Right kidney (tissue), 1 donor: ENCODE measurements at regions not wholly inside any gene's neighbourhood (a gene's known extent, or its start where the extent isn't known, plus 50 kb on each side); places are given as distances from the start of the nearest gene placed in this dataset.
A peak's percentile ranks its signal among the peaks of the same experiment; 100 is the strongest.

Source experiments
- DNase-seq: peaks from one replicate; pipeline ENCODE4 v3.0.0-alpha.2; 2016

DNA sequence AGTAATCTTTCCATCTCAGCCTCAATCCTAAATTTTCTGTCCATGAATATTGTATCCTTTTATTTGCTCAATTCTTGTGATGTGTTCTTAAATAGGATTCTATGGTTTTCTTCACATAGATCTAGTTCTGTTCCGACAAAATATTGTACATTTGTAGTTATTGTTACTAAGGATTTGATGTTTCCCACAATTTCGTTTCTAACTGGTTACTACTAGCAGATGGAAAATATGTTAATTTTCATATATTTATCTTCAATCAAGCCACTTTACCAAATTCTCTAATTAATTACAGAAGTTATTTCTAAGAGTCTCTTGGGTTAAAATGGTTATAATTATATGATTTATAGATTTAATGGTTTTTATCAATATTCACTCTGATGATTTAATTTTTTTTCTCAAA lies 60.3 kb downstream of the SEC61B start:
- no peak for DNase-seq

DNA sequence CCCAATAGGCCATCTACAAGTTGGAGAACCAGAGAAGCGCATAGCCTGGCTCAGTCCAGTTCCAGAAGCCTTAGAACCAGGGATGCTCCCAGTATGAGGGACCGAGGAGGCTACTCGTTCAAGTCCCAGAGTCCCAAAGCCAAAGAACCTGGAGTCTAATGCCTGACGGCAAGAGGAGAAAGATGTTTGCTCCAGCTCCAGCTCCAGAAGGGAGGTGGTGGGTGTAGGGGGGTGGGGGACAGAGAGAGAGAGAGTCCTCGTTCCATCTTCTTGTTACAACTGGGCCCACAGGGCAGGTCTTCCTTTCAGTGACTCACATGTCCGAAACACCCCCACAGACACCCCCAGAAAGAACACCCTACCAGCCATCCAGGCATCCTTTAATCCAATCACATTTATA lies 63.9 kb downstream of the SEC61B start:
- no peak for DNase-seq

DNA sequence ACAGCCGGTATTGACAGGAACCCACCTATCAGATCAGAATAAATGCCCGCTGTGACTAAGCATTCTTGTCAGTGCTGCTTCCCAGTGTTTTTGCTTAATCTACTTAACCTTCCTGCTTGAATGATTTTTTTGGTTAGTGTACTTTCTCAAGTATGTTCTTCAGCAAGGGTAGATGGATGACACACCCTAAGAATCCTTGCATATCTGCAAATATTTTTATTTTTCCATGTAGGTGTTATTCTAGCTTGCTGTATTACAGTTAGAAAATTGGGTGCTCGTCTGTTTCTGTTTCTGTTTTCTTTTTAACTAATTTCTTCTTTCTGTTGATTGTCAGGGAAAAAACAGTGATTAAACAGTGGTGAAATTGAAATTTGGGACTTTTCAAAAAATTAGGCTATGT lies 64.5 kb downstream of the SEC61B start:
- no peak for DNase-seq

DNA sequence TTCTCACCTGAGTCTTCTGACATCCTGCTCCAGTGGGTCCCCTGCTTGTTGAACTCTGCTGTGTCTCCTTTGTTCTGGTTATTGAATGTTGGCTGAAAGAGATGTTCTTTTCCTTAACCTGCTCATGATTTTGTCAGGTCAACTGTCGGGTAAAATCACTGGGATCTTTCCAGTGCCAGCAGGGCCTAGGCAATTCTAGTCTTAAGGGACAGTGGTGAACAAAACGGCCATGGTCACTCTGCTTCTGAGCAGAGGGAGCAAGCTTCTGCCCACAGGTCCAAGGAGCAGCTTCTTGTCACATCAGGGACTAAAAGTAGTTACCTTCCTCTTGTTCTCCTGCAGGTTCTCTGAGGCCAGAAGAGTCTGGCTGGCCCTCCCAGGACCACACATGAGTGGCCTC lies 65.6 kb downstream of the SEC61B start:
- DNase-seq, result no peak

DNA sequence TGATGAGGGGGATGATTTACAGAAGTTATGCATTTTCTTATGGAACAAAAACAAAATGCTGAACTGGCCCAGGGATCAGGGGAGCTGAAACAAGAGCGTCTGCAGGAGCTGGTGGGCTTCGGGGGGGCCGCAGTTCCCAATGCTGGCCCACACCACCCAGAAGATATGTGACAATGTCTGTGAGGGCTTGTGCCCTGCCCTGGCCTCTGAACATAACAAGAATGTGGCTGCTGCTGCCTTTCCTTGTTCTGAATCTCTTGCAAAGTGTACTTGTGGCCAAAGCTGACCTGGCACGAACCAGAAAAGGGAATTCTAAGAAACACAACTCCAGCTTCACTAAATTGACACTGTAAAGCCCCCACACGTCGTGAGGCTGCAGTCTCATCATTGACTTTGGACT lies 66.7 kb downstream of the SEC61B start:
- DNase-seq, result no peak

DNA sequence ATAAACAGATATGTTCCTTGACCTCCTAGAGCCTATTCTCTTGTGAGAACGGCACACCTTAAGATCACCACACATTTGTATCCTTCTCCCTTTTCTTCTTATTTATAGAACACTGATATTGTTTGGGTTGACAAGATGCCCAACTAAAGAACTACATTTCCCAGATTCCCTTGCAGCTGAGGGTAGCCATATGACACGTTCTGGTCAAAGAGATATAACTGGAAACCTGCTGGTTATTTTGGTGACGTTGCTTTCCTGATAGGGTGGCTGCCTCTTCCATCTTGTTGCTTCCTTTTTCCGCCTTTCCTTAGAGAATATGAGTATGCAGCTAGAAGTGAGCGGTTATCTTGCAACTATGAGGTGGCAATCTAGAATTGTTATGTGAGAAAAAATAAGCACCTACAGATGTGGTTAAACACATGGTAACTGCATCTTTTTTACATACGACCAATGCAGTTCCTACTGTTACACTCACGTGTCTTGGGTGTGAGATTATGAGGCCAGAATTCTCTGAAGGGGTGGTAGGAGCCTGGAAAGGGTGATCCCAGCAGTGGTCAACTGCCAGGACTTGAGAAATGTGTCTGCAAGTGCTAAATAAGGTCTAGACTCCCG lies 72.9 kb downstream of the SEC61B start:
- no peak for DNase-seq

DNA sequence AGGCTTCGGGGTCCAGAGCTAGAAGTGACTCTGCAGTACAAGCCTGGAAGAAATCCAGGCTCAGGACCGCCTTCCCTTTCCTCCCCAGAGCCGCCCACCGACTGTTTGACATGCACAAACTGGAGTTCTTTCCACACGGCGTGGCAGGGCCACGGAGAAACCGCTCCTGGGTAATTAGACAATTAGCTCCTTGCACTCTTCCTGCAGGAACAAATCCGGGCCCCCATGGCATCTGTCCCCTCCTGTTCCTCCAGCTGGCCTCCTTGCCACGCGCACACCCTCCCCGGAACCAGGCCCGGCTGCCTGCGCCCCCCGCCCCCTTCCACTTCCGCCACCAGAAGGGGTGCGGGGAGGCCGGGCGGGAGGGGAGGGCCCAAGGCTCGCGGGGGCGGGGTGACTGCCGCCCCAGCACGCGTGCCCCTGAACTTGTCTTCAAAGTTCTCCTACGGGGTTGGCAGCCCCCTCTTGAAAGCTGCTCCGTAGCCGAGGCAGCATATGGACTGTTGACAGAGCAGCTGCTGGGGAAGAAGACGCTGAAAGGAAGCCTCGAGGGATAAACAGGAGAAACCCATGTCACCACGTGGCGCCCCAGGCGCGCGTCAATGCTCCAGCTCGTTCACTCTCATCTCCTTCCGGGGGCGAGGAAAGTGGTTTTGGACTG lies 74.3 kb downstream of the SEC61B start:
- peak; percentile 62 for DNase-seq

DNA sequence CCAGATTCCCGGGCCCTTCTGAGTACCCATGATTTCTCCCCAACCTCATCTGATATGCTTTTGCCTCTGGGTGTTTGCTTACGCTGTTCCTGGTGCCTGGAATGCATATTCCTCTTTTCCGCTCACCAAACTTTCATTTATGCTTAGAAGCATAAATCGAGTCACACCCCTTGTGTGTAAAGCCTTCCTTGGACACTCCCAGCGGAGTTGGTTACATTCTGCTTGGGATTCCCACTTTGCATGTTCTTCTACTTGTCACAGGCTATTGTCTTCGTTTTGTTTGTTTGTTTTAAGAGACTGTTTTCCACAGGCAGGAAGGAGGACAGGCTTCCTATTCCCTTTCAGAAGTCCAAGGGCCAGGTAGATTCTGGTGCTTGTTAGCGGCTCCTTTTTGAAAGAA lies 76.5 kb downstream of the SEC61B start:
- DNase-seq, result no peak

DNA sequence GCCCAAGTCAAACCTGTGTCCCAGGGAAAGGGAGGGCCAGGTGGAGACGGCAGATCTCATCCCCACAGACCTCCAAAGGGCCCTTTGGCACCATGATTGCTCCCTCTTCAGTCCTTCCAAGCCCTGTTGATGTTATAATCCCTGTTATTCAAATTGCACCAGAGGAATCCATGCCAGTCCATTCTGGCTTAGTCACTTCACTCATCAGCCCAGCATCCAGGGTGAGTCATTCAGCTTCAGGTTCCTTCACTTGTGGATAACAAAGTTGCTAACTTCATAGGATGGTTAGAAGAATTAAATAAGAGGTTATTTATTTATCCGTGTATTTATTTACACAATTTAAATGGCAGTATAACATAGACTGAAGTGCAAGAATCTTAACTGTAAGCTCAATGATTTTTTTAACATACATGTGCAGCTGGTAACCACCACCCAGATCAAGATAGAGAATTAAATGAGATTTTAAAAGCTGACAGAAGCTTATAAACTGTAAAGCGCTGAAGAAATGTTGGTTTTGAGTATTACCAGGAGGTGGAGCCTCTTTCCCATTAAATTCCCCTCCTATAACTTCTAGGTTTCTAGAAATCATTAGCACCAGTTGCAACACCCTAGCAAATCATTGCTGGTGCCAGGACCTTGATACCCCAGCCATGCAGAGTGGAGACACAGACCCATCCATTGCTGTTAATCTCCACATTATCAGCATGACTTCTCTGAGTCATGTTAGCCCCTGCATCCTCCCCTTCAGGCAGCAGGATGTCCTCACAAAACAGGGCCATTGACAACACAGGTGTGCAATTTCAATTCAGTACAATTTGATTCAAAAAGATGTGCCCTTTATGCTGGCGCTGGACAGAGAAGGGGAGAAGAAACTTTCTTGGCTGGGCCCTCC lies 77.4 kb downstream of the SEC61B start:
- DNase-seq, result no peak

DNA sequence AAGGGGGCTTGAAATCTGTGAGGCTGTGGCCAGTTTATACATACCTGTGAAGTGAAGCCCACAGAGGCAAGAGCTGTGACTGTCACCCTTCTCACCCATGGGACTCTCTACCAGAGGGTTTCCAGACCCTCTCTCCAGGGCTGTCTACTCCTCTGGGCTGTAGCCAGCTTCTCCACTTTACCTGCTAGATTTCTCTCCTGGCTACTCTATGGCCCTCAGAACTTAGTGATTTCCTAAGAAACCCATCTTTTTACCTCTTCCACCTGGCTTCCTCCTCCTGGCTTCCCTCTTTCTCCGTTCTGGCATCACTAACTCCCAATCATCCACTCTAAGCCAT lies 78.0 kb downstream of the SEC61B start:
- no peak for DNase-seq

DNA sequence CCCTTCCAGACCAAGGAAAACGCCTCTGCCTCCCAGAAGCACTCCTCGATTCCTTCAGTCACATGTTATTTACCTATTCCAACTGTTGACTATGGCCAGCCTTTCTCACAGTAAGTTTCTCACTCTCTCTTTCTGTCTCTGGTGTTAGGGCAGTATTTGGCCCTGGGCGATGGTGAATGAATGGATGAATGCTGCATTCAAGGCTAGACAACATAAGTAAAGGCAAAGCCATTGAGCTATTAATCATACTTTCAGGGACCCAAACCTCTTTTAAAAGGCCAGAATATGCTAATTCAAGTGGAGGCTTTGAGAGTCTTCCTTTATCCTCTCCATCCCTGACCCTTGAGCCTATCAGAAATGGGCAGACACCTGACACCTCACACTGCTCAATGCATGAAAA lies 78.5 kb downstream of the SEC61B start:
- DNase-seq, result no peak

DNA sequence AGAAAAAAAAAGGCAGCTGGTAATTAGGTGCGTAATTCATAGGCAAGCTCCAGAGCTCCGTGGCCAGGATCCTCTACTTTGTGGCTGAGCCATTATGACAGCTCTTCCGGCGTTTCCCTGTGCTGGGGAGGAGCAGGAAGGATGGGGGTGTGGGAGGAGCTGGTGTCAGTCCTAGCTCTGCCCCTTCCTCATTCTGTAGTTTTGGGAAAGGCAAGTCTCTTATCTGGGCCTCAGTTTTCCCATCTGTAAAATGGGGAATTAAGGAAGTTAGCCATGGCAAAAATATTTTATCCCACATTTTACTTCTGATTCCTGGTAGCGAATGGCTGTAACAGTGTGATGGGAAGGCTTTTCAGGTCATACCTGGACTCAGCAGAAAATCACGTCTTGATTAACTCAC lies 81.1 kb downstream of the SEC61B start:
- DNase-seq, result no peak

DNA sequence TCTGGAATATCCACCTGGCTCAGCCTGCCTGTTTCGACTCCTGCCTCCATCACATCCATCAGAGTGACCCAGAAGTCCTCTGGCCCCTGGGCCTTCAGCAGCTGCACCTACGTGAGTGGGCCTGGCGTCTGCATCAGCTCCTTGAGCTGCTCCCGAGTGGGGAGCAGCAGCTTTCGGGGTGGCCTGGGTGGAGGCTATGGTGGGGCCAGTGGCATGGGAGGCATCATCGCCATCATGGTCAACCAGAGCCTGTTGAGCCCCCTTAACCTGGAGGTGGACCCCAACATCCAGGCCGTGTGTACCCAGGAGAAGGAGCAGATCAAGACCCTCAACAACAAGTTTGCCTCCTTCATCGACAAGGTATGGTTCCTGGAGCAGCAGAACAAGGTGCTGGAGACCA lies 83.0 kb downstream of the SEC61B start:
- no peak for DNase-seq

DNA sequence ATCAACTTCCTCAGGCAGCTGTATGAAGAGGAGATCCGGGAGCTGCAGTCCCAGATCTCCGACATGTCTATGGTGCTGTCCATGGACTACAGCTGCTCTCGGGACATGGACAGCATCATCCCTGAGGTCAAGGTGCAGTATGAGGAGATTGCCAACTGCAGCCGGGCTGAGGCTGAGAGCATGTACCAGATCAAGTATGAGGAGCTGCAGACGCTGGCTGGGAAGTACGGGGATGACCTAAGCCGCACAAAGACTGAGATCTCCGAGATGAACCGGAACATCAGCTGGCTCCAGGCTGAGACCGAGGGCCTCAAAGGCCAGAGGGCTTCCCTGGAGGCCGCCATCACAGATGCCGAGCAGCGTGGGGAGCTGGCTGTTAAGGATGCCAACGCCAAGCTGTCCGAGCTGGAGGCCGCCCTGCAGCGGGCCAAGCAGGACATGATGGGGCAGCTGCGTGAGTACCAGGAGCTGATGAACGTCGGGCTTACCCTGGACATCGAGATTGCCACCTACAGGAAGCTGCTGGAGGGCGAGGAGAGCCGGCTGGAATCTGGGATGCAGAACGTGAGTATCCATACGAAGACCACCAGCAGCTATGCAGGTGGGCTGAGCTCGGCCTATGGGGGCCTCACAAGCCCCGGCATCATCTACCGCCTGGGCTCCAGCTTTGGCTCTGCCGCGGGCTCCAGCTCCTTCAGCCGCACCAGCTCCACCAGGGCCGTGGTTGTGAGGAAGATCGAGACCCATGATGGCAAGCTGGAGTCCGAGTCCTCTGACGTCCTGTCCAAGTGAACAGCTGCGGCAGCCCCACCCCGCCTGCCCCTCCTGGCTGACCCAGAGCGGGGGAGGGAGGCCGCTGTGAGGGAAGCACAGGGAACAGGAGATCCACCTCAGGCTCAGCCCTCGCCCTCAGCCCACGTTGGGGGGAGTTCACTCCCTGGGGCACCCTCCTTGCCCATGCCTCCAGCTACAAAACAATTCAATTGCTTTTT lies 84.0 kb downstream of the SEC61B start:
- no peak for DNase-seq

DNA sequence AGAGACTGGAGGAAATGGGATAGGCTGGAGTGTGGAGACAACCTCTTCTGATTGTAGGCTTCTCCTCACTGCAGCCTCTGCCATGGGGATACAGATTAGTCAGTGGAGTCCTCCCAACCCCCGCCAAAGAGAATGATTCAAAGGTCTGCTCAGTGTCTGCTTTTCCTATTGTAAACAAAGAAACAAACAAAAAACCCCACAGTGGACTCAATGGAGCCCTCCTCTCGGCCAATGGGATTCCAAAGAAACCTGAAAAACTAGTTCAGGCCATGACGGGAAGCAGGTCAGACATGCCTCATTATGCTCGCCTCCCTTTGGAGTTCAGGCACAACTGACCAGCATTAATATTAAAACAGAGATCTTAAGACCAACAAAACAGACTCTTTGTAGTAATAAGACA lies 85.8 kb downstream of the SEC61B start:
- DNase-seq, result no peak

DNA sequence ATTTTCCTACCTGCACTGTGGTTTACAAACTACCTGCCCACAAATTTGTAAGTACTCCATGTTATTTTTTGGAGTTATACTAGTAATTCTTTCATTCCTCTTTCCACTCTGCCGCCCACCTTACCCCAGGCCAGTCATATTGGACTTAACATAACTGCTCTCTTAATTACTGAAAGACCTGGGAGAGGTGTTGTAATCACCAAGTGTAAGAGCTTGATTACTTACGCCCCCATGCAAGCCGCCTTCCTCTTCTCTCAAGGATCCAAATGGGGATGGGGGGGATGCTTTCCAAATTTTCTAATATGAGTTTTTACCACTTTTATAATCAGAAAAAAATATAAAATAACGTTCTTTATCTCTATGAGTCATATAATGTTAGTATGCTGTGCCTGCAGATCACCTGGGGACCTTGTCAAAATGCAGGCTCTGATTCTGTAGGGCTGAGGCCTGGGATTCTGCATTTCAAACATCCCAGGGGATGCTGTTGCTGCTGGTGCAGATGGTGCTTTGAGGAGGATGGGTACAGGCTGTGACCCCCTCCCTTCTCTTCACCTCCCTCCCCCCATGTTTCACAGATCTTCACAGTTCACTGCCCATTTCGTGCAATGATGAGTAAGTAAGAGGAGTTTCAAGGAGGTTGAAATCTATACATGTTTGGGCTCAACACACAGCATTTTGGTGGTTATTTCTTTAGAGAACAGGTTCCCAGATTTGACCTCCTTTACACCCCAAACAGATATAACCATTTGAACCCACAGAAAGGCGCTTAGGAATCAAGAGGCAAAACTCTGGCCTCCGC lies 87.3 kb downstream of the SEC61B start:
- DNase-seq, result no peak

DNA sequence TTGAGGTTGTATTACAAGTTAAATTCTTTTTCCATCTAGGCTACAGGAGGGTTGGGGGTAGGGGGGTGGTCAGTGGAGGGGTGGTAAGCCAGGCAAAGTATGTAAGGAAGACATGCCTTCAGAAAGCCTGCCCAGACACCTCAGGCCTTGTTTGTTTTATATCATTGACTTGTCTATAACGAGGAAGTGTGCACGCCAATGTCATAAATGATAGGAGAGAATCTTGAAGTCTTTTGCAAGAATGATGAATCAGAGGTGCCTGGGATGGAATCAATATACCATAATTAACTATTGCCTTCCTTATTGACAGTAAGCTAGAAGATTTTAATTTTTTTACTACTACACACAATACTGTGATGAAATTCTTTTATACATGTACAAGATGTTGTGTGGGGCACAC lies 90.7 kb downstream of the SEC61B start:
- no peak for DNase-seq

DNA sequence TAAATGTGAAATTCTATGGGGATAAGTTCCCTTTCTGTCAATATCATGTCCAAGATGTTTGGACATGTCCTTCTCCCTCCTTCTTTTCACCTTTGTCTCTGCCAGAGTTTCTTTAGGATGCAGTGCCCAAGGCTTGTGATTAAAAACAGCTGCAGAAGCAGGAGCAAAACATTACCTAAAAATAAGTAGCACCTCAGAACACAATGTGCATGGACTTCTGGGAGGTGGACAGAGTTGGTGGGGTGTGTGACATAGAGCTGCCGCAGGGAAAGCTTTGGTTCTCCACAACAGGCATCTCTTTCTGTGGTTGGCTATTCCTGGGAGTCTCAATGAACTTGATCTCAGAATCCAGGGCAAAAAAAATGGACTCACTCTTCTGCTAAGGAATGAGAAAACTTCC lies 97.0 kb downstream of the SEC61B start:
- DNase-seq, result no peak

DNA sequence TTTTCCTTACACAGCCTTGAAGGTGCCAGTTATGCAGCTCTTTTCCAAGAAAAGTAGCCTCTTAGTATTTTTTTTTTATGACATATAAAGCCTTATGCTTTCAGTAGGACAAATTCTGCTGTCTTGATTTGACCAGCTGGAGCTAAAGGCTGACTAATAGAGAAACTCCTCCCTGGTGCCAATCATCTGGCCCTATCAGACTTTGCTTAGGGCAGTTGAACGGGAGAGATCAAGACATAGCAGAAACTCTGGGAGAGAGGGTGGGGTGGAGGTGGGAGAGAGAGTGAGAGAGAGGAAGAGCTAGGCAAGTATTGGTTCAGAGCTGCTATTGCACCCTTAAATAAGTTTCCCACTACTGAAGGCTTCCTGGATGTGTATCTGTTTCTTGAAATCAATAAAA lies 100.2 kb downstream of the SEC61B start:
- no peak for DNase-seq

DNA sequence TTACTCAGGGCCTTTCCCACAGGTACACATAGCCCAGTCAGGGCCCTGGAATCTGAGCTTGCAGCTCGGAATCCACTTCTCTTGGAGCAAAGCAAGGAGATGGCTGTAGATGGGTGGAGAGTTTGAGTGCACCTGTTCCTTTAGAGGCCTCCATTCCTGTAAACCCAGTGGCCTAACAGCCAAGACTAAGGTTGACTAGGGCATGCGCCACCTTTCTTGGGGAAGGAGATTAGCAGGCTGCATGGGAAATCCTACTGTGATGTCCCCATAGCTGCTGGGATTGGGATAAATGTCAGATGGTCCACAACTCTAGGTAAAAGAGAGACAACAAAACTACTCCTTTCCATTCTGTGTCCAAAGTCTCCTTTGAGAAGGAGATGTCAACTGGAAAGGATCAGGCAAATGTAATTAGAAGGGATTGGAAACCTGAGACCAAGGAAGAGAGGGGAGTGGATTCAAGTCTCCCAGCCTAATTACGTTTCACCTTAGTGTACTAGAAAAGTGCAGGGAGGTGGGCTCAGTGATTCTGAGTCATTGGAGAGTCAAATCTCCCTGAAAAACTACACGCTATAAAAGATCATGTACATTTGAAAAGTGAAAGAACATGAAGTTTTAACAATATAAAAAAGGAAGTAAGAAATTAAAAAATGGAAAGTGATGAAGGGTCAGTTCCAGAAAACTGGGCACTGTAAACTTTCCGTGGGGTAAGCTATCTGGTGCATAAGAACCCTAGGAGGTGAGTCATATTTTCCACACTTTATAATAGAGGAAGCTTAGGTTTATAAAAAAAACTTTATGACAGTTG lies 104.2 kb downstream of the SEC61B start:
- DNase-seq, result no peak

DNA sequence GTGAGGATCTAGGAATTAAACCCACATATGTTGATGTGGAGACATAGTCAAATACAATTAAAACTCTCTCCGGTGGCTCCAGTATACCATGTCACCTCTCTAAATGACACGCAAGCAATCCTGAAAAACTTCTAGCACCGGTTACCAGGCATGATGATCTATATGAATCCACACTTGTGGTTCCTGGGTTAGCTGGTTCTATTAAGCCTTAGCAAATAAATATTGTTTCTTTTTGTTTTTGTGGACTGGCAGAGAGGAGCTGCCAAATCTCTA lies 104.8 kb downstream of the SEC61B start:
- no peak for DNase-seq
